ENCODE measurements at regions not wholly inside any gene's neighbourhood (a gene's known extent, or its start where the extent isn't known, plus 50 kb on each side); places are given as distances from the start of the nearest gene placed in this dataset.

GRCh38 chr11:32265911-32266310 is 169.4 kb downstream of the WT1 start:
- no peak for DNase-seq (ENCODE audit: low read depth in 3 of 3)

- DNase-seq (ENCODE audit: low read depth in 3 of 3), result no peak
These were observed 168.7 kb downstream of the WT1 start for GRCh38 chr11:32266601-32267000.

GRCh38 chr11:32267679-32268187 is 167.6 kb downstream of the WT1 start:
- DNase-seq (ENCODE audit: low read depth in 3 of 3), result no peak

GRCh38 chr11:32273931-32274330 is 161.4 kb downstream of the WT1 start:
- DNase-seq (ENCODE audit: low read depth in 3 of 3), result no peak

- DNase-seq (ENCODE audit: low read depth in 3 of 3), result no peak
These were observed 155.7 kb downstream of the WT1 start for GRCh38 chr11:32279672-32280071.

- DNase-seq (ENCODE audit: low read depth in 3 of 3), result no peak
These were observed 155.0 kb downstream of the WT1 start for GRCh38 chr11:32280339-32280738.

GRCh38 chr11:32288276-32288675 is 147.1 kb downstream of the WT1 start:
- no peak for DNase-seq (ENCODE audit: low read depth in 3 of 3)

- no peak for DNase-seq (ENCODE audit: low read depth in 3 of 3)
These were observed 145.6 kb downstream of the WT1 start for GRCh38 chr11:32289701-32290100.

- no peak for DNase-seq (ENCODE audit: low read depth in 3 of 3)
These were observed 144.6 kb downstream of the WT1 start for GRCh38 chr11:32290783-32291182.

- no peak for DNase-seq (ENCODE audit: low read depth in 3 of 3)
These were observed 137.7 kb downstream of the WT1 start for GRCh38 chr11:32297611-32298011.

- no peak for DNase-seq (ENCODE audit: low read depth in 3 of 3)
These were observed 132.5 kb downstream of the WT1 start for GRCh38 chr11:32302826-32303225.

- no peak for DNase-seq (ENCODE audit: low read depth in 3 of 3)
These were observed 130.8 kb downstream of the WT1 start for GRCh38 chr11:32304521-32304920.

GRCh38 chr11:32305460-32305859 is 129.9 kb downstream of the WT1 start:
- DNase-seq (ENCODE audit: low read depth in 3 of 3), result no peak

GRCh38 chr11:32307471-32307870 is 127.9 kb downstream of the WT1 start:
- DNase-seq (ENCODE audit: low read depth in 3 of 3), result no peak

- DNase-seq (ENCODE audit: low read depth in 3 of 3), result no peak
These were observed 127.4 kb downstream of the WT1 start for GRCh38 chr11:32307913-32308312.

- no peak for DNase-seq (ENCODE audit: low read depth in 3 of 3)
These were observed 125.7 kb downstream of the WT1 start for GRCh38 chr11:32309530-32310213.

GRCh38 chr11:32310214-32310601 is 125.1 kb downstream of the WT1 start:
- no peak for DNase-seq (ENCODE audit: low read depth in 3 of 3)

GRCh38 chr11:32311346-32312065 is 123.8 kb downstream of the WT1 start:
- no peak for DNase-seq (ENCODE audit: low read depth in 3 of 3)

GRCh38 chr11:32312206-32312817 is 123.0 kb downstream of the WT1 start:
- DNase-seq (ENCODE audit: low read depth in 3 of 3), result no peak

- no peak for DNase-seq (ENCODE audit: low read depth in 3 of 3)
These were observed 122.4 kb downstream of the WT1 start for GRCh38 chr11:32312865-32313403.

- no peak for DNase-seq (ENCODE audit: low read depth in 3 of 3)
These were observed 121.9 kb downstream of the WT1 start for GRCh38 chr11:32313477-32313876.

GRCh38 chr11:32315121-32315520 is 120.2 kb downstream of the WT1 start:
- DNase-seq (ENCODE audit: low read depth in 3 of 3), result no peak

- no peak for DNase-seq (ENCODE audit: low read depth in 3 of 3)
These were observed 119.1 kb downstream of the WT1 start for GRCh38 chr11:32316232-32316631.
